Aorta (tissue), 5 donors: ENCODE measurements at regions not wholly inside any gene's neighbourhood (a gene's known extent, or its start where the extent isn't known, plus 50 kb on each side); places are given as distances from the start of the nearest gene placed in this dataset.

ENCODE experiments used
- ATAC-seq: fragments of 200-7000 bp; cut with Tn5 transposase; one replicate; pipeline ENCODE4 v1.9.1; 2022; ENCODE audit warnings: moderate library complexity; ENCODE audit not compliant: low FRiP score
- DNase-seq, 2 donors: peaks; one replicate each; pipeline ENCODE4 v3.0.0-alpha.2; 2020
- H3K27ac ChIP-seq, 2 donors: one replicate each; pipeline ENCODE4 v1.5.1; 2013; ENCODE audit warnings: low read length in 2 of 2, mild to moderate bottlenecking in 2 of 2, moderate library complexity in 2 of 2, control low read depth in 1 of 2, inconsistent platforms in 1 of 2, low read depth in 1 of 2
- H3K27me3 ChIP-seq, 2 donors: one replicate each; pipeline ENCODE4 v1.6.1; 2013; ENCODE audit warnings: control low read depth in 1 of 2, low read length in 1 of 2, mild to moderate bottlenecking in 1 of 2, moderate library complexity in 1 of 2; ENCODE audit not compliant: insufficient read depth in 2 of 2, control insufficient read depth in 1 of 2
- H3K36me3 ChIP-seq, 2 donors: one replicate each; pipeline ENCODE4 v1.6.1; 2013; ENCODE audit warnings: control low read depth in 1 of 2, low read length in 1 of 2, mild to moderate bottlenecking in 1 of 2; ENCODE audit not compliant: insufficient read depth in 2 of 2, control insufficient read depth in 1 of 2
- H3K4me1 ChIP-seq, 2 donors: one replicate each; pipeline ENCODE4 v1.6.1; 2013; ENCODE audit warnings: low read length in 2 of 2, control low read depth in 1 of 2, mild to moderate bottlenecking in 1 of 2, moderate library complexity in 1 of 2; ENCODE audit not compliant: insufficient read depth in 2 of 2, control insufficient read depth in 1 of 2
- H3K4me3 ChIP-seq, 2 donors: one replicate each; pipeline ENCODE4 v1.5.1; 2013; ENCODE audit warnings: low read length in 2 of 2, control low read depth in 1 of 2, mild to moderate bottlenecking in 1 of 2
- H3K9me3 ChIP-seq: one replicate; pipeline ENCODE4 v1.6.1; 2013; ENCODE audit warnings: mild to moderate bottlenecking, low read length; ENCODE audit not compliant: control insufficient read depth
- WGBS, 2 donors: extraction: QIAGEN DNeasy Blood & Tissue Kit; methylation state at CpG; one replicate each; pipeline ENCODE4 v1.1.7; 2013; 5-methylcytosine and 5-hydroxymethylcytosine counted together
- intact Hi-C, 2 donors: fragments of 100-400 bp; cut with DNase I; formaldehyde crosslinking; loops; one replicate each; pipeline versions ENCODE4 v1.14.2 to v1.15.0; 2022
- donor health status: healthy with polysubstance abuse.
- donor health status: Bipolar disorder and iron deficiency.
- donor health status: DM: no; HTN: no; CAD: no.
- donor health status: DM: no; HTN: no; CAD: no.
- donor health status: DM: yes; HTN: yes; CAD: no.

GRCh38 chr13:91169321-91170050, 178.0 kb upstream of the MIR17HG start:
- Histone ChIP-seq H3K9me3 (no peaks in the 10 kb centered on the region), H3K36me3 (no peaks in the 10 kb centered on the region), H3K4me1 (no peaks in the 10 kb centered on the region), H3K27me3 (peaks cover 0 to 2% of the 10 kb centered on the region in 2 donors), H3K4me3 (no peak overlapping the region), H3K27ac (no peak overlapping the region)
- 64 to 76% methylated on average over 5 of the region's 5 CpGs for WGBS, 2 donors
- intact Hi-C loops: loop anchor here (5.0 kb wide), 1 partner anchor 37 kb away; no protein-coding TSS in a partner anchor
- no peak for ATAC-seq
- no peak for DNase-seq

DNA sequence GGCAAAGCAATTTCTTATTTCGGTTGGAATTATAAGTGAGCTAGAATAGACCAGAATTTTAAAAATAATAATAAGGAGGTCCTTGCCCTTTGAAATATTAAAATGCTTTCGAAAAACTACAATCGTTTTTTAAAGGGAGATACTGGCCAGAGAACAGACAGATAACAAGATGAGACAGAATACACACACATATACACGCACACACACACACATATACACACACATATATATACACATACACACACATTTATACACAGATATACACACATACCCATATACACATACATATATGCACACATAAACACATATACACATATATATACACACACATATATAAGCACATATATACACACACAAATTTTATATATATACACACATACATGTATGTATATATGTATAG, 175.3 kb upstream of the MIR17HG start:
- DNase-seq (no peak), ATAC-seq (no peak)
- Histone ChIP-seq H3K9me3 (no peaks in the 10 kb centered on the region), H3K36me3 (no peaks in the 10 kb centered on the region), H3K27ac (no peak overlapping the region), H3K27me3 (peaks cover 0 to 2% of the 10 kb centered on the region in 2 donors), H3K4me3 (no peak overlapping the region), H3K4me1 (no peaks in the 10 kb centered on the region)
- WGBS, 2 donors: 81 to 84% methylated on average over 4 of the region's 4 CpGs
- intact Hi-C loops: no loop called here

GRCh38 chr13:91174886-91175501, 172.5 kb upstream of the MIR17HG start:
- WGBS, 2 donors: 11 to 13% methylated on average over 38 to 52 of the region's 52 CpGs

DNA sequence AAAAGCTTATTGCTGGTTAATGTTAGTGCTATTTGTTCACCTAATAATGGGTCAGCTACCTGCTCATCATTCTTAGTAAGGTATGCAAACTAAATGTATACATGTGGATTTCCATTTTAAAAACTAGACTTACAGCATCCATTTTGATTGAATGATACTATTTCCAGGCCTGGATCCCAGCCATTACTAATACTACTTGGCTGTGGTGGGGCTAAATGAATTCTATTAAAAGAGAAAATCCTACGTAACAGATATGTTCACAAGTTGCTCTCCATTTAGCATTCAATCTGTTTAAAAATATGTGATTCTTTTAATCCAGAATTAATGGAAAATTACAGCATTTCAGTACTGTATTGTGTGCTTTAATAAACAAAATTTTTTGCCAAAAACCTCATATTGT, 169.4 kb upstream of the MIR17HG start:
- Histone ChIP-seq H3K4me3 (no peak overlapping the region), H3K9me3 (no peaks in the 10 kb centered on the region), H3K36me3 (no peaks in the 10 kb centered on the region), H3K4me1 (no peaks in the 10 kb centered on the region), H3K27ac (no peak overlapping the region), H3K27me3 (no peaks in the 10 kb centered on the region)
- intact Hi-C loops: no loop called here
- DNase-seq (no peak), ATAC-seq (no peak)
- WGBS, 2 donors: 50 to 51% methylated on average over 1 of the region's 1 CpG

More at GRCh38 chr13:91174886-91175501, 172.5 kb upstream of the MIR17HG start:
- Histone ChIP-seq H3K27ac (no peak overlapping the region), H3K36me3 (no peaks in the 10 kb centered on the region), H3K4me3 (peak overlapping the region; percentile 11 to 24), H3K27me3 (peaks cover 0 to 2% of the 10 kb centered on the region in 2 donors), H3K9me3 (no peaks in the 10 kb centered on the region), H3K4me1 (no peaks in the 10 kb centered on the region)
- intact Hi-C loops: no loop called here
- ATAC-seq (no peak), DNase-seq (peak in 1 of 2 donors; percentile 73)

DNA sequence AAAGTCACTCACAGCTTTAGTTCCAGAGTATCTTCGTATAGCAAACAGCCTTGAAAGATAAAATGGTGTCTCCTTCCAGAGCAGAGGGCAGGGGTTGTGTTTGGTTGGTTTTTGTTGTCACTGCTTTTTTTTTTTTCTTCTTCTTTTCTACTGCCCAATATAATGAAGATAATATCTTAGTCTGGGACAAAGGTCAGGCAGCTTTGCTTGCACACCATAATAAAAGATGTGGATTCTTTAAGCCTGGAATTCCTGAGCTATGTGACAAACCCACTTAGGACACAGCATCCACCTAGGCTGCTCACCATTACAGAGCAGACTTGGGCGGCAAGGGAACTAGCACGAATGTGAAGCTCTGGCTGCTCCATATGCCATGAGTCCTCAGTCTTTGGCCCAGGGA, 165.6 kb upstream of the MIR17HG start:
- WGBS, 2 donors: 90 to 92% methylated on average over 3 of the region's 3 CpGs
- Histone ChIP-seq H3K4me1 (no peaks in the 10 kb centered on the region), H3K36me3 (no peaks in the 10 kb centered on the region), H3K4me3 (no peak overlapping the region), H3K9me3 (no peaks in the 10 kb centered on the region), H3K27me3 (no peaks in the 10 kb centered on the region), H3K27ac (no peak overlapping the region)
- intact Hi-C loops: loop anchor here (5.0 kb wide), 2 partner anchors 100 to 105 kb away; no protein-coding TSS in a partner anchor
- DNase-seq (no peak), ATAC-seq (no peak)

DNA sequence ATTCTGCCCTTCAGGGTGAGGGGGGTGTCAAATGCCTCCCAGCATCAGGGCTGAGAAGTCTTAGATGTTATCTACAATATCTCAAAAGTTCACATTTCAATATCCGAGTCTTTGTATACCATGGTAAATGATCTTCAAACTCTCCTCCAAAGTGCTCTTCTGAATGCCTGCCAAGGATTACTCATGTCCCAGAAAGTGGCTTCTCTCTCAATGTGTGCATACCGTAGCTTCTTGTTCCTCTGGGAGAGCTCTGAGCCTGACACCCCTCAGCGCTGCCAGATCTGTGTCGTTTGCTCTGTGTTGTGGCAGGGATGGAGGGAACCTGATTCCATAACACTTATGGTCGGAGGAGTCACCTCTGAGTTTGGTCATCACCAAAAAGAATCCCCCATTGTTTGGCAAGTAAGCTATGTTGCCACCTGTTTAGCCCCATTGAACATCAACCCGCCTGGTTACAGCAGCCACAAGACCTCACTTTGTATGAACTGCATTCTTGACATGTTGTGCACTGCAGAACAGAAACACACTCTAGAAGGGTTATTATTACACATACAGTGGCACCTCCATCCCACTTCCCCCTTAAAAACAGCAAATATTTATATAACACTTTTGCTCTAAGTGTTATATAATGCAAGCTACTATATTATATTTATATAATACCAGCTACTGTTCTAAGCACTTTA, 163.1 kb upstream of the MIR17HG start:
- no peaks in the 10 kb centered on the region for H3K4me1 ChIP-seq
- DNase-seq (no peak), ATAC-seq (no peak)
- no peak overlapping the region for H3K27ac ChIP-seq
- H3K36me3 ChIP-seq: no peaks in the 10 kb centered on the region
- no peaks in the 10 kb centered on the region for H3K9me3 ChIP-seq
- H3K4me3 ChIP-seq: no peak overlapping the region
- intact Hi-C loops: loop anchor here (5.0 kb wide), 2 partner anchors 102 to 107 kb away; no protein-coding TSS in a partner anchor
- 32 to 35% methylated on average over 6 of the region's 6 CpGs for WGBS, 2 donors
- no peaks in the 10 kb centered on the region for H3K27me3 ChIP-seq

- no peak for ATAC-seq
- 1 to 5% methylated on average over 2 of the region's 2 CpGs for WGBS, 2 donors
- intact Hi-C loops: loop anchor here in 1 of 2 donors (5.0 kb wide), 1 partner anchor 53 kb away; no protein-coding TSS in a partner anchor
Measured at GRCh38 chr13:91185294-91185863, 162.1 kb upstream of the MIR17HG start.

GRCh38 chr13:91187522-91187921, 160.0 kb upstream of the MIR17HG start:
- ATAC-seq: no peak
- H3K27me3 ChIP-seq: no peaks in the 10 kb centered on the region
- intact Hi-C loops: loop anchor here in 1 of 2 donors (5.0 kb wide), 1 partner anchor 55 kb away; no protein-coding TSS in a partner anchor
- no peaks in the 10 kb centered on the region for H3K4me1 ChIP-seq
- no peak overlapping the region for H3K27ac ChIP-seq
- no peak overlapping the region for H3K4me3 ChIP-seq
- no peaks in the 10 kb centered on the region for H3K36me3 ChIP-seq
- no peak for DNase-seq
- no peaks in the 10 kb centered on the region for H3K9me3 ChIP-seq

More at GRCh38 chr13:91185294-91185863, 162.1 kb upstream of the MIR17HG start:
- no peak overlapping the region for H3K4me3 ChIP-seq
- H3K27ac ChIP-seq: no peak overlapping the region
- no peaks in the 10 kb centered on the region for H3K9me3 ChIP-seq
- H3K27me3 ChIP-seq: no peaks in the 10 kb centered on the region
- no peaks in the 10 kb centered on the region for H3K36me3 ChIP-seq
- H3K4me1 ChIP-seq: no peaks in the 10 kb centered on the region
- DNase-seq: no peak
